GM18861 (cell line): ENCODE measurements at regions not wholly inside any gene's neighbourhood (a gene's known extent, or its start where the extent isn't known, plus 50 kb on each side); places are given as distances from the start of the nearest gene placed in this dataset.

Source experiments
- ATAC-seq: cut with Tn5 transposase; IDR thresholded peaks from one replicate; pipeline ENCODE4 v1.9.1; 2021; ENCODE audit not compliant: unreplicated experiment

DNA sequence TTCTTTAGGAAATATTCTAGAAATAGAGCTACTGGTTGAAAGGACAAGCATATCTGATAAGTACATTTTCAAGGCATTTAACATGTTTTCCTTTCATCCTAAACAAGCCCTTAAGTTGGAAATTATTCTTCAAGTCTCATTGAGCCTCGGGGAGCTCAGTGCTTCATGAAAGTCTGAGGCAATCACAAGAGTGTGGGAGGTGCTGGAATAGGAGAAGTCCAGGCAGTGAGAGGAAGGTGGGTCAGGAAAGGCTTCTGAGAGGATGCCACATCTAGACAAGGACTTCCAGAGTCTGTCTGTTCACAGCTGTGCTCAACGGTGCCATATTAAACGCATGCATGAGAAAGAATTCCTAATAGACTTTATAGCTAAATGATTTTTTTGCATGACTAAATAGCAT is 69.8 kb downstream of the CD83 start:
- no peak for ATAC-seq

GRCh38 chr6:14189074-14189473 is 71.5 kb downstream of the CD83 start:
- no peak for ATAC-seq

GRCh38 chr6:14190191-14190928 is 72.8 kb downstream of the CD83 start:
- ATAC-seq: no peak

DNA sequence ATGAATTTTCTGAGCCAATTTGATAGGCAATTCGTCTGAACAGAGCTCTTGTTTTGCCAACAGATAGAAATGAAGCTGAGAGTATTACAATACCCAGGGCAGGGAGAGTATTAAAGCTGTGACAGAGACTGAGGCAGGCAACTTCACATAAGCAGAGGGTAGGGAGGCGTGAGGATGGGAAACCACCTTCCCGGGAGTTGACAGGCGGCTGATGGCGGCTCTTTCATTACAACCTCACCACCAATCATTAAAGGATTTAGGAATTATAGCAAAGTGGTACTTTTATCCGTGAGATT is 73.3 kb downstream of the CD83 start:
- ATAC-seq: no peak

DNA sequence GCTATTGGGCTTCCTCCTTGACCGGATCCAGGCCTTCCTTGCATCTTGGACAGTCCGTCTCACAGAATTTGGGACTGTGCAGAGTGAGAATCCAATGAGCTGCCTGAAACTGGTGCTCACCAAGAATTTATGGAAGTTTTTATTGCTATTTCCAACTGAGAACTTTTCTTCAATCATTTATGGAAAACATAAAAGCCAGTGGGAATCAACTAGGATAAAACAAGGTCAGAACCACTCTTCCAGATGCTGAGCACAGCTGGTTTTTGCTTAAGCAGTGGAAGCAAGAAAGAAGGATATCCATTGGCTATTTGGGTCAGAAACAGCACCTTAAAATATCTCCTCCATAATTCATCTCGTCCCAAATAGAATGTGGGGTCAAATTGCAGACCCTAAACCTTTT is 74.2 kb downstream of the CD83 start:
- no peak for ATAC-seq

- no peak for ATAC-seq
Measured at GRCh38 chr6:14192216-14192788, 74.7 kb downstream of the CD83 start.

- no peak for ATAC-seq
Measured at GRCh38 chr6:14193524-14193923, 76.0 kb downstream of the CD83 start.

- ATAC-seq: no peak
Measured at GRCh38 chr6:14194483-14194882, 76.9 kb downstream of the CD83 start.

DNA sequence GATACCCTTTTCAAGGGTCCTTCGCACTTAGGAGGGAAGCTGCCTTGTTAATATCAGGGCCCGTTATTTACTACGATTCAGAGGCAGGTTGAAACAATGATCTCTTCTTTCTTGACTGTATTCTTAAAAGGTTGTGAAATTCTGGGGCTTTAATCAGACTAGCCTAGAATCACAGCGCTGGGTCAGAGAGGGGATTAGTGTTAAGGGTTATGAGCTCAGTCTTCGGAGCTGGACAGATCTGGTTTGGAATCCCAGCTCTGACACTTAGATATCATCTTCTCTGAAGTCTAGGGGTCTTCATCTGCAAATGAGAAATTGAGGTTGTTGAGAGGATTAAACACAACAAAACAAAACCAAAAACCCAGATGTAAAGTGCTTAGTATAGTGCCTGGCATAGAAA is 77.4 kb downstream of the CD83 start:
- no peak for ATAC-seq

- no peak for ATAC-seq
Measured at GRCh38 chr6:14196026-14196425, 78.5 kb downstream of the CD83 start.

GRCh38 chr6:14197118-14197517 is 79.5 kb downstream of the CD83 start:
- no peak for ATAC-seq

- ATAC-seq: no peak
Measured at GRCh38 chr6:14200047-14200446, 82.5 kb downstream of the CD83 start.

GRCh38 chr6:14202947-14203346 is 85.4 kb downstream of the CD83 start:
- no peak for ATAC-seq

DNA sequence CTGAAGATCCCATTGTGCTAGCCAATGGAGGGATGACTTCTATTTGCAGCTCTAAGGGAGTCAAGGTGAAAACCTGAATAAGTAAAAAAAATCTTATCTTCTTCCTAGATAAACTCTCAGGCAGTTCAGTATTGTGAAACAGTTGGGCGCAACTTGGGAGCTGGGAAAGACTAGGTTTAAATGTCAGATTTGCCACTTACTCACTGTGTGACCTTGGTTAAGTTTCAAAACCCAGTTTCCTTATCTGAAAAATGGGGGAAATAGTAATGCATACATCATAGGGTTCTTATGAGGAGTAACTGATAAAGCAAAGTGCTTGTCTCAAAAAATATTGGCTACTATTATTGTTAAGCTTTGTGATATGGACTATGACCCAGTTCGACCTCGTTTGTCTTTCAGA is 88.8 kb downstream of the CD83 start:
- no peak for ATAC-seq

GRCh38 chr6:14207448-14207847 is 89.9 kb downstream of the CD83 start:
- ATAC-seq: no peak

DNA sequence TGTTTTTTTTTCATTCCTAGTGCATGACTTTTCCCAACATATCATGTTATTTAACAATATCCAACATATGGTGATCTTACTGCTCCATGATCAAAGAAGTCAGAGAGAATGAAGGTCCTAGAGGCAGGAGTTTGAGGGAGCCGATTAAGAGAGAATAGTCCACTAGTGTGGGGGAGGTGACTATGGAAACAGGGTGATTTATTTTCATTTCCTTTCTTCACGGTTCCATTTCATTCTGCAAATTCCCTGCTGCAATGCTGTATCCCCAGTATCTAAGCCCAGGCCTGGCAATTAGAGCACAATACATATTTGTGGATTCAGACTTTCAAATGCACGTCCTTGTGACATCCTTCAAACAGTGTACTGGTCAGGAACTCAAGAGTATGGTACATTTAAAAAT is 91.4 kb downstream of the CD83 start:
- no peak for ATAC-seq

DNA sequence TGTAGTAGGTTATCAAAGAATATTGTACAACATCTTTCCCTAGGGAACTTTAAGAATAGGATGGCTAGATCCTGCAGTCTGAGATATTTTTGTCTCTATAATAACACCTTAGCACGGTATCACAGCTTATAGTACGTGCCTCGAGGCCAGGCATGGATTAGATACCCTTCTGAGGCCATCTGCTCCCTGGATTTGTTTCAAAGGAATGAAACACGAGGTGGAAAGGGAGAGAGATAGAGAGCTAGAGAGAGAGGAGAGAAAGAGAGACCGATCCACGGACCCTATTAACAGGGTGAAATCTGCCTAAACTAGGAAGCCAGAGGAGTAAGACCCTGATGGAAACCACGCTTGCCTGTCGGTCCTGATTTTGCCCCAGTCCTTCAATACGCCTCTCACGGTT is 92.5 kb downstream of the CD83 start:
- ATAC-seq: no peak

DNA sequence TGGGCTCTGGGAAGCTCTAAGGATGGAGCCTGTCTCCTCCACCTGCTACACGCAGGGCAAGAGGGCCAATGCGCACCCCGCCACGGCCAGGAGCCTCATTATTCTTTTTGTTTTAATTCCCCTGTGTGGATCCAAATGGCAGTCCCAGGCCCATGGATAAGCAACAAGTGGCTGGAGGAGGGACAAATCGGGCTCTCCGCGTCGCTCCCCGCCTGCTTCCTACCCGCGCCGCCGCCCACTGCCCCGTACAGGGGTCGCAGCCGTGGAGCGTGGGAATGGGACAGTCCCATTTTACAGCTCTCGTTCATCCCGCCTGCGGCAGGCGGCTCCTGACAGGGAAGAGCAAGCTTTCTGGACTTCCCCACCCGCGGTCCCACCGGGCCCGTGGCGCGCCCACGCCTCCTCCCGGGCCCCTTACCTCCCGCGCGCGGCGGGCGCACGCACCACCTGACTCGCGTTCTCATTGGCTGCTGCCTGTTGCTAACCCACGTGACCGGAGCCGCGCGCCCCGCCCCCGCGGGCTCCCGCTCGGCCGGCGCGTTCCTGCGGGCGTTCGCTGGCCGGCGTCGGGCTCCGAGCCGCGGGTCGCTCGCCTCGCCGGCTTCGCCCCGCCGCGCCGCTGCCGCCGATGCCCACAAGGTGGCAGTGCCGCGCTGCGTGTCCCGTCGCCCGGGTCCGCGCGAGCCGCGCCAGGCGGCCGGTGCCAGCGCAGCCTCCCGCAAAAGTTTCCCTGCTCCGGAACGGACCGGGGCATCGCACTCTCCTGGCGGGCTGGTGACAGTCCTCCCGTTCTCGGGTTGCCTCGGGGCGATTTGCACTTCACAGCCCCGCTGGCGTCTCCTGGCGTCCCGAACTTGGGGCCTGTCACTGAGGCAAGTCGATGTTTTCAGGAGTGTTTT is 93.3 kb downstream of the CD83 start:
- ATAC-seq: peak; percentile 92

DNA sequence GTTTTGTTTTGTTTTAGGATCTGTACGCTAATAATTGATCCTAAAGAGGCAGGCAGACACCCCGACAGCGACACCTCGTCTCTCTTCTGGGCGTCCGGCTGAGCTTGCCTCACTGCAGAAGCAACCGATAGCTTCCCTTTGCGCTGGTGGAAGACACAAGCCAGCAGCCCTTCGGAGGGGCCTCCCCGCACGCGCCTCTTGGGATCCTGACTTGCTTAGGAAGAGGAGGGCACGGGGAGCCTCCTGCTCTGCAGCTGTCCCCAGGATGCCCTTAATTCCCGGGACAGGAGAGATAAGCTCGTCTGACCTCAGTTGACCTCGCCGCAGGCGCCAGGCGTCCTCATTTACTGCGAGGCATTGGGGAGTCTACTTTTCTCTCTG is 94.0 kb downstream of the CD83 start:
- ATAC-seq: no peak

DNA sequence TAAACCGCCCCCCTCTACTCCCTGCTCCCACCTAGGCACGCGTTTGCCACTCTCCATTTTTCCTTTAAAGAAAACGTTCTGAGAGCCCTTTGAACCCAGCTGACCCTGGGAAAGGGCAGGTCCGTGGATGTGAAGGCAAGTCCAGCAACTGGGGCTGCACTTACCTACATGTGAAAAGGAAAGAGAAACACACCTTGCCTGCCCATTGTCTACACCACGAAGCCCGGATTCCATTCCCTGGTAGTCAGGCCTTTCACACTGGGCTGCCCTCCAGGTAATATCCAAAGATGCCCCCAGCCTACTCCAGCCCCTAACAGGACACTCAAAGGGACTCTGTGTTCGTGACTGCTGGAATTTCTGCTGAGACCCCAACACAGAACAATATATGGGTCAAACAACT is 94.4 kb downstream of the CD83 start:
- no peak for ATAC-seq

GRCh38 chr6:14212632-14213031 is 95.1 kb downstream of the CD83 start:
- no peak for ATAC-seq

- no peak for ATAC-seq
Measured at GRCh38 chr6:14216946-14217684, 99.5 kb downstream of the CD83 start.
